ENCODE measurements at regions not wholly inside any gene's neighbourhood (a gene's known extent, or its start where the extent isn't known, plus 50 kb on each side); places are given as distances from the start of the nearest gene placed in this dataset.

- Mint-ChIP-seq H3K27me3 (ENCODE audit: low read depth, unreplicated experiment) (no peaks in the 10 kb centered on the region), H3K27ac (ENCODE audit: unreplicated experiment) (no peak overlapping the region), H3K36me3 (ENCODE audit: low read depth, unreplicated experiment) (no peaks in the 10 kb centered on the region), H3K4me3 (ENCODE audit: unreplicated experiment) (no peak overlapping the region), H3K9me3 (ENCODE audit: unreplicated experiment) (no peaks in the 10 kb centered on the region), H3K4me1 (ENCODE audit: low read depth, unreplicated experiment) (peaks cover 1% of the 10 kb centered on the region)
- H3K4me2 ChIP-seq (ENCODE audit: low read length), result no peak overlapping the region
- DNase-seq (ENCODE audit: low read depth) (no peak), FAIRE-seq (no peak)
- H3K79me2 ChIP-seq (ENCODE audit: insufficient read depth, low read length), result no peaks in the 10 kb centered on the region
- H3K9me3 ChIP-seq (ENCODE audit: insufficient read depth, low read depth, low read length), result peaks cover 4% of the 10 kb centered on the region
- H3K9ac ChIP-seq (ENCODE audit: low read length), result no peak overlapping the region
- TF ChIP-seq EZH2 (IDR thresholded peaks at IDR 0.05; ENCODE audit: insufficient read depth, low read length) (no peak), CTCF (IDR thresholded peaks at IDR 0.05; ENCODE audit: insufficient read depth, low read depth, low read length) (no peak)
- no peaks in the 10 kb centered on the region for H4K20me1 ChIP-seq (ENCODE audit: insufficient read depth, low read length)
- no peak overlapping the region for H3K4me3 ChIP-seq (ENCODE audit: insufficient read depth, low read depth, low read length)
- H3K36me3 ChIP-seq (ENCODE audit: insufficient read depth, low read length), result no peaks in the 10 kb centered on the region
- no peaks in the 10 kb centered on the region for H3K4me1 ChIP-seq (ENCODE audit: insufficient read depth, low read length)
- no peak overlapping the region for H3K27ac ChIP-seq (ENCODE audit: low read depth, low read length)
- no peak overlapping the region for H2AFZ ChIP-seq (ENCODE audit: low read depth, low read length)
- H3K27me3 ChIP-seq (ENCODE audit: insufficient read depth, low read length), result no peaks in the 10 kb centered on the region
Observed at GRCh38 chr13:56335775-56336174, 804.9 kb upstream of the PRR20A start.

- no peak for DNase-seq (ENCODE audit: low read depth)
- Histone ChIP-seq H3K27ac (ENCODE audit: low read depth, low read length) (no peak overlapping the region), H2AFZ (ENCODE audit: low read depth, low read length) (no peak overlapping the region), H3K4me1 (ENCODE audit: insufficient read depth, low read length) (no peaks in the 10 kb centered on the region), H3K27me3 (ENCODE audit: insufficient read depth, low read length) (no peaks in the 10 kb centered on the region), H3K9me3 (ENCODE audit: insufficient read depth, low read depth, low read length) (peaks cover 4% of the 10 kb centered on the region), H3K4me2 (ENCODE audit: low read length) (no peak overlapping the region), H3K9ac (ENCODE audit: low read length) (no peak overlapping the region), H3K36me3 (ENCODE audit: insufficient read depth, low read length) (no peaks in the 10 kb centered on the region), H3K4me3 (ENCODE audit: insufficient read depth, low read depth, low read length) (no peak overlapping the region), H3K79me2 (ENCODE audit: insufficient read depth, low read length) (no peaks in the 10 kb centered on the region), H4K20me1 (ENCODE audit: insufficient read depth, low read length) (no peaks in the 10 kb centered on the region)
- Mint-ChIP-seq H3K27me3 (ENCODE audit: low read depth, unreplicated experiment) (no peaks in the 10 kb centered on the region), H3K27ac (ENCODE audit: unreplicated experiment) (no peak overlapping the region), H3K4me3 (ENCODE audit: unreplicated experiment) (no peak overlapping the region), H3K36me3 (ENCODE audit: low read depth, unreplicated experiment) (no peaks in the 10 kb centered on the region), H3K4me1 (ENCODE audit: low read depth, unreplicated experiment) (peaks cover 1% of the 10 kb centered on the region), H3K9me3 (ENCODE audit: unreplicated experiment) (peaks cover 2% of the 10 kb centered on the region)
- no peak for FAIRE-seq
- TF ChIP-seq CTCF (IDR thresholded peaks at IDR 0.05; ENCODE audit: insufficient read depth, low read depth, low read length), result no peak
- no peak for TF ChIP-seq EZH2 (IDR thresholded peaks at IDR 0.05; ENCODE audit: insufficient read depth, low read length)
Observed at GRCh38 chr13:56338421-56338820, 802.3 kb upstream of the PRR20A start.

GRCh38 chr13:56347014-56347413 is 793.7 kb upstream of the PRR20A start:
- TF ChIP-seq CTCF (IDR thresholded peaks at IDR 0.05; ENCODE audit: insufficient read depth, low read depth, low read length) (no peak), EZH2 (IDR thresholded peaks at IDR 0.05; ENCODE audit: insufficient read depth, low read length) (no peak)
- no peaks in the 10 kb centered on the region for H3K27me3 Mint-ChIP-seq (ENCODE audit: low read depth, unreplicated experiment)
- no peak overlapping the region for H3K27ac Mint-ChIP-seq (ENCODE audit: unreplicated experiment)
- FAIRE-seq (no peak), DNase-seq (ENCODE audit: low read depth) (no peak)
- Histone ChIP-seq H3K27me3 (ENCODE audit: insufficient read depth, low read length) (no peaks in the 10 kb centered on the region), H3K79me2 (ENCODE audit: insufficient read depth, low read length) (no peaks in the 10 kb centered on the region), H3K9ac (ENCODE audit: low read length) (no peak overlapping the region), H4K20me1 (ENCODE audit: insufficient read depth, low read length) (no peaks in the 10 kb centered on the region), H3K4me1 (ENCODE audit: insufficient read depth, low read length) (no peaks in the 10 kb centered on the region), H2AFZ (ENCODE audit: low read depth, low read length) (no peak overlapping the region), H3K36me3 (ENCODE audit: insufficient read depth, low read length) (no peaks in the 10 kb centered on the region), H3K27ac (ENCODE audit: low read depth, low read length) (no peak overlapping the region), H3K9me3 (ENCODE audit: insufficient read depth, low read depth, low read length) (no peaks in the 10 kb centered on the region), H3K4me3 (ENCODE audit: insufficient read depth, low read depth, low read length) (no peak overlapping the region), H3K4me2 (ENCODE audit: low read length) (no peak overlapping the region)
- no peaks in the 10 kb centered on the region for H3K9me3 Mint-ChIP-seq (ENCODE audit: unreplicated experiment)
- H3K4me1 Mint-ChIP-seq (ENCODE audit: low read depth, unreplicated experiment), result peaks cover 5% of the 10 kb centered on the region
- no peaks in the 10 kb centered on the region for H3K36me3 Mint-ChIP-seq (ENCODE audit: low read depth, unreplicated experiment)
- no peak overlapping the region for H3K4me3 Mint-ChIP-seq (ENCODE audit: unreplicated experiment)

All from astrocyte (in vitro differentiated cells and primary cell).